ENCODE measurements at regions not wholly inside any gene's neighbourhood (a gene's known extent, or its start where the extent isn't known, plus 50 kb on each side); places are given as distances from the start of the nearest gene placed in this dataset.

GRCh38 chr5:100424017-100424416 lies 111.2 kb upstream of the FAM174A start:
- no peak for TF ChIP-seq CTCF (conservative IDR thresholded peaks at IDR 0.05; ENCODE audit: low read depth, low read length)
- no peak overlapping the region for H3K4me3 ChIP-seq (ENCODE audit: low read depth, low read length)
- no peak for DNase-seq (ENCODE audit: low read depth)

- no peak for TF ChIP-seq CTCF (conservative IDR thresholded peaks at IDR 0.05; ENCODE audit: low read depth, low read length)
- no peak for DNase-seq (ENCODE audit: low read depth)
Observed at GRCh38 chr5:100423330-100423729, 111.8 kb upstream of the FAM174A start.

GRCh38 chr5:100421360-100421759 lies 113.8 kb upstream of the FAM174A start:
- no peak for TF ChIP-seq CTCF (conservative IDR thresholded peaks at IDR 0.05; ENCODE audit: low read depth, low read length)
- H3K4me3 ChIP-seq (ENCODE audit: low read depth, low read length) = no peak overlapping the region
- no peak for DNase-seq (ENCODE audit: low read depth)

More at GRCh38 chr5:100423330-100423729, 111.8 kb upstream of the FAM174A start:
- H3K4me3 ChIP-seq (ENCODE audit: low read depth, low read length) = no peak overlapping the region

GRCh38 chr5:100418231-100418630 lies 116.9 kb upstream of the FAM174A start:
- H3K4me3 ChIP-seq (ENCODE audit: low read depth, low read length) = no peak overlapping the region
- DNase-seq (ENCODE audit: low read depth) = no peak
- TF ChIP-seq CTCF (conservative IDR thresholded peaks at IDR 0.05; ENCODE audit: low read depth, low read length) = no peak

- no peak for TF ChIP-seq CTCF (conservative IDR thresholded peaks at IDR 0.05; ENCODE audit: low read depth, low read length)
- DNase-seq (ENCODE audit: low read depth) = no peak
- no peak overlapping the region for H3K4me3 ChIP-seq (ENCODE audit: low read depth, low read length)
Observed at GRCh38 chr5:100409660-100410151, 125.5 kb upstream of the FAM174A start.

GRCh38 chr5:100407053-100407452 lies 128.1 kb upstream of the FAM174A start:
- TF ChIP-seq CTCF (conservative IDR thresholded peaks at IDR 0.05; ENCODE audit: low read depth, low read length) = no peak
- DNase-seq (ENCODE audit: low read depth) = no peak
- no peak overlapping the region for H3K4me3 ChIP-seq (ENCODE audit: low read depth, low read length)

GRCh38 chr5:100406640-100407039 lies 128.5 kb upstream of the FAM174A start:
- H3K4me3 ChIP-seq (ENCODE audit: low read depth, low read length) = no peak overlapping the region
- DNase-seq (ENCODE audit: low read depth) = no peak
- no peak for TF ChIP-seq CTCF (conservative IDR thresholded peaks at IDR 0.05; ENCODE audit: low read depth, low read length)
